Right forelimb (tissue), 1 donor: ENCODE measurements at regions not wholly inside any gene's neighbourhood (a gene's known extent, or its start where the extent isn't known, plus 50 kb on each side); places are given as distances from the start of the nearest gene placed in this dataset.
"Not testable (repeated sequence)": the region's sequence is repeated elsewhere in the genome, so short reads cannot be mapped to it uniquely, and the experiment has no call there.

ENCODE experiments used
- DNase-seq: peaks from one replicate; pipeline ENCODE4 v3.0.0-alpha.2; 2018

DNA sequence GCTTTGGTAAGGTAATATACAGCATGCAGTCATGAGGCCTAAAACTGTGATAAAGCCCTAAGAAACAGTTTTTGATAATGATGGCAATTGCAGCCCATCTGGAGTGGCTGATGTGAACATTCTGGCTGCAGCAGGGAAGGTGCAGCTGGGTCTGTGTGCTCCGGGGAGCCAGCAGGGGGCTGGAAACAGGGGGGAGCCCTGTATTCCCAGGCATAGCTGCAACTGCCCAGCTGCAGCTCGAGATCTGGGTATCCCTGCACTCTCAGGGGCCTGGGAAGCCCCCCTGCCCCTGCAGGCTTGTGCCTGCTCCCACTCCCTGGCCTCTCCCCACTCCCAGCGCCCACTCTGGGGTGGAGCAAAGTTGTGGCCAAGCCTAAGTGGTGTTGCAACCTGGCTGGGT, 95.6 kb downstream of the RRAGB start:
- DNase-seq: no peak

DNA sequence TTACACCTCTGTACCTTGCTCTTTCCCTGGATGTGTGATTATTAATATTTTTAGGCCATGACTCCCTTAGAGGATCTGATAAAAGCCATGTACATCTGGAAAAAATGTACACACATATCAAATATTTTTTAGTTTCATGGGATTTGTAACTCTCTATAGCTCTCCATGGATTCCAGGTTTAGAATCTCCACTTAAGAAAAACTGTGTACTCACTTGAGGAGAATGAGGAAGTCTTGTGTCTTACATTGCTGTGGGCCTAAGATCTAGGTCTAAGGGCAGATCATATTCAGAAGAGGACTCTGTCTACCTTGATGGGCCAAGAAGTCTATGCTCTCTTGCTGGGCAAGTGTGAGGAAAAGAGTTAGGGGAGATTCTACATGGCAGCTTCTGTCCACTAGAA, 98.0 kb downstream of the RRAGB start:
- no peak for DNase-seq

DNA sequence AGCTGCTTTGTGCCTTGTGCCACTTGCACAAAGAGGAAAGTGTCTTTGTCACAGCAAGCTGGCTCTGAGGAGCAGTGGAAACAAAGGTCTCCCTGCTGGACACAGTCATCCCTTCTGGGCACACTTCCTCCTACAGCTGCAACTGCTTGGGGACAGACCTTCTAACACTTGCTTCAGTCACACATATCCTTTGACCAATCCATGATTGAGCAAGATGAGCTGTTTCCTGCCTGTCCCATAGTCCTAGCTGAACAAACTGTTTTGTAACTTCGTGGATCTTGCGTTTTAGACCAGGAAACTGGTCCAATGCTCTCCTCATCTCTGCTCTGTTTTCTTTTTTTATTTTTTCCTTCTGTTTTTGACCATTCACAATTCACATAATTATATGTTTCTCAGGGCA, 98.5 kb downstream of the RRAGB start:
- DNase-seq: no peak

DNA sequence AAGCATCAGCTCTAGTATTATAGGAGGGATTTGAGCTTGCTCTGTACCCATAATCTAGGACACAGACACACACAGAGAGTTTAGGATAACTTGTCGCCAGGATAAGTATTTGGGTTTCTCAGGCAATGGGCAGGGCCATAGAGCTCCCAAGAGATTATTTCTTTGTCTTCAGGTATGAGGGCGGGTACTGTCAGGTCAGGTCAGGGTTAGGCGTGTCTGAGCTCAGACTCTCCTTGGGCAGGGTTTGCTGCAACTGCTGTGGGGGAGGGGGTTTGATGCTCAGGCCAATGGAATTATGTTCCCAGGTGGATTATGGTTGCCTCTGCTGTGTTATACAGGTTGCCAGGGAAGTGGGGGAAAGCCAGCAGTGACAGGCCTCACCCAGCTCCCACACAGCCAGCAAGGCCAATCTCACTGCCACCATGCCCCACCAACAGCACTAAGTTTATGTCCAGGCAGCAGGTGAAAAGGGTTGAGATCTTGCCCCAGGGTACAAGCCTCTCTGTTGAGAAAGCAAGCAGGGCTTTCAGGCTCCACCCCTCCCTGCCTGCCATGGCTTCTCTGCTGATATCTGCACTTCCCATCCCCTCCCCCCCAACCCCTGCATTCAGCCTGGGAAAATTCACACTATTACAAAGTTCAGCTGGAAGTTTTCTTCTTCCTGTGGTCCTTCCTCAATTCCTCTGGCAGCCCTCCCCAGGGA, 101.3 kb downstream of the RRAGB start:
- DNase-seq: no peak

DNA sequence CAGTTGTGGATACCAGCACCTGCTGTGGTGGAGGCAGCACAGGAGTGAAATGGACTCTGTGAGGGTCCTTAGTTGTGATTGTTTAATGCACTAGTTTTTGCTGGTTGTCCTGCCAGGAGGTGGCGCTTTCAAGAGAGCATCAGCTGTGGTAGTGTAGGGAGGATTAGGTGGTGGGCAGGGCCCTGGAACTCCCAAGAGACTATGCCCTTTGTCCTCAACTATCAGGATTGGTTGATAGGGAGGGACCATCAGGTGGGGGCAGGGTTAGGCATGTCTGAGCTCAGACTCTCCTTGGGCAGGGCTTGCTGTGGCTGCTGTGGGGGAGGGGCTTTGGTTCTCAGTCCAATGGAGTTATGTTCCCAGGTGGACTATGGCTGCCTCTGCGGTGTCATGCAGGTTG, 121.9 kb downstream of the RRAGB start:
- DNase-seq: no peak

DNA sequence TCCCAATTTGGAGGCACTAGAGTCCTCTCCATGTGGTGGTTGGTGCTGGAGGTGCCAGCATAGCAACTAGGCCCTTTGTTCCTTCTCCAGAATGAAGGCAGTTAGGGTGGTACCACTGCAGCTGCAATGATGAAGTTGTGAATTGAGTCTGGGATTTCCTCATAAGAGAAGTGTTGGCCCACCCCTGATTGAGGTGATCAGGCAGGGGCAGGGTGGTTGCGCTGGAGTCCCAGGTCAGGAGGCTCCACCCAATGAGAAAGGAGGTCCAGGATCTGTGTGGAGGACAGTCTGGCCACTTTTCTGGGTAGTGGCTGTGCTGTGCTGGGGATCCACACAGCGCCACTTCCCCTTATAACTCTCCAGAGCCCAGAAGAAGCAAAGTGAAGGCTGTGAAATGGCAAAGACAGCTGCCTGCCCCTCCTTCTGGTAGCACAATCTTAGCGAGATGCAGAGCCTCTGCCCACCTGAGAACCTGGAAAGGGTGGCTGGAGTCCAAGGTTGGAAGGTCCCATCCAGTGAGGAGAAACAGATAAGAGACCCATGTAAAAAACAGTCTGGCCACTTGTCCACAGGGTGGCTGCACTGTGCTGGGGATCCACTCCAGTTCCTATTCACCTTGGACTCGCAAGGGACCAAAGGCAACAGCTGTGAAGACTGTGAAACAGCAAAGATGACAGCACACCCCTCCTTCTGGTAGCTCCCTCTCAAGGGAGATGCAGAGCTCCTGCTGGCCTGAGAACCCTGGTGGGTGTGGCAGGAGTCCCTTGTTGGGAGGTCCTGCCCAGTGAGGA, 124.6 kb downstream of the RRAGB start:
- DNase-seq: no peak

DNA sequence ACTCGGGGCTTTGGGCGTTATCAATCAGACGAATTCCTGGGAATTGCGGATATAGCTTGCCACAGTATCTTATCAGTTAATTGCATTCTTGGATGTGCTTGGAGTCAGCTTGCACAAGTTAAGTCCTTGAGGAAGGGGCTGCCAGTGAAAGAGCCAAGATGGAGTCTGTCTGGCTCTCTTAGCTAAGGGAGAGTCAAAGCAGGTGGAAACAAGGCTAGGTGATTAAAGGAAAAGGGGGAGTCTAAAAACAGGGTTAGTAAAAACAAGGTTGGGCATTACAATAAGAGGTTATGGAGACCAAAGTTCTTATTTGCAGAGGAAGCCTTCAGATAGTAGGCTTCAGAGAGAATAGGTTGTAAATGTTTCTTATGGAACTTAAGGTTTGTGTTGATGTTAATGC, 149.2 kb downstream of the RRAGB start:
- not testable (repeated sequence) for DNase-seq

DNA sequence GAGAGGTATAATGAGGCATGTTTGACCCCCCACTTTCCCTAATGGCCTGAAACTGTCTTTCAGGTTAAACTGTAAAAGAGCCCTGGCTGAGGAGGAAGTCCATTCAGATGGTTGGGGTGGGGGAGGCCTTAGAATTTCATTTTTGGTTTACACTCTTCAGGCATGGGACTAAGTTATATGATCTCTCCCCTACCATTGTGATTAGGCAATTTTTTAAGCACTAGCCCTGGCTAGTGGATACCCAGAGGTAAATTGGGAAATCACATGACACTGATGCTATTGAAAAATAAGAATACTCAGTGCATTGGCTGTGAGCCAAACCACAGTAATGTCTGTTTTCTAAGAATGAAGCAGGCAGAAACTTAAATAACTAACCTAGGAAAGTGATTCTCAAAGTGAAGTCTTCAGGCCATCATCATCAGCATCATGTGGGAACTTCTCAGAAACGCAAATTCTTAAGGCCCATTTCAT, 149.7 kb downstream of the RRAGB start:
- no peak for DNase-seq

DNA sequence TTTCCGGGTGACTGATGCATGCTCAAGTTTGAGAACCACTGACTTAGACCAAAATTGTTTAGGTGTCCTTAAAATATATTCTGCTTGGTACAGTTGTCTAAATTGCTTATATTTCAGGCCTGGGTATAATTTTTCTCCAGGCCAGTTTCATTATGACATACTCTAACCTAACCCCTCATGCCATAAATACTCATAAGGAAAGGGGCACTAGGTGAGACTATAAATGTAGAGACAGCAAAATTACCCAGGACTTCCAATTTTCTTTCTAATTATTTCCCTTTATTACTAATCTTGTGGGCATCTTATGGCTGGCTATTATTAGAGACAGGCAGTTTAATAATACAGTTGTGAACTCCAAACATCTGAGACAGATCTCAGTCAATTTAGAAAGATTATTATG, 150.2 kb downstream of the RRAGB start:
- no peak for DNase-seq

DNA sequence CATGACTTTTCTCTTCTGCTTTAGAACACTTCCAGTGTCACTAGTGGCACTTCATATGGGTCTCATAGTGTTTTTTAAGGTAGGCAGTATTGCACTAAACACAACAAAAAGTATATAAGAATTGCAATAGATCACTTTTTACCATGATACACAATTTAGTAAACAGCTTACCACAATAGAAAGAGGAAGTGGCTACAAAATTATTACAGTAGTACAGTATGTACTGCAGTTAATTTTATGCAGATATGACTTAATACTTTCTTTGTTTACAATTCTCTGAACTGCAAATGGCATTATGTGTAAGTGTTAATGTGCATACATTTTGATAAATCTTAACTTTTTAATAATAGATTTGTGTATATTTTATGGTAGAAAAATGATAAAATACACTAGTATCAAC, 157.3 kb downstream of the RRAGB start:
- no peak for DNase-seq

DNA sequence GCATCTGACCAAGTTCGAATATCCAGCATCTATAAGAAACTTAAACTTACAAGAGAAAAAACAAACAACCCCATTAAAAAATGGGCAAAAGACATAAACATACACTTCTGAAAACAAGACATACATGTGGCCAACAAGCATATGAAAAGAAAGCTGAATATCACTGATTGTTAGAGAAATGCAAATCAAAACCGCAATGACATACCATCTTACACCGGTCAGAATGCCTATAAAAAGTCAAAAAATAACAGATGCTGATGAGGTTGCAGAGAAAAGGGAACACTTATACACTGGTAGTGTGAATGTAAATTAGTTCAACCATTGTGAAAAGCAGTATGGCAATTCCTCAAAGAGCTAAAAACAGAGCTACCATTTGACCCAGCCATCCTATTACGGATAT, 166.0 kb downstream of the RRAGB start:
- not testable (repeated sequence) for DNase-seq

DNA sequence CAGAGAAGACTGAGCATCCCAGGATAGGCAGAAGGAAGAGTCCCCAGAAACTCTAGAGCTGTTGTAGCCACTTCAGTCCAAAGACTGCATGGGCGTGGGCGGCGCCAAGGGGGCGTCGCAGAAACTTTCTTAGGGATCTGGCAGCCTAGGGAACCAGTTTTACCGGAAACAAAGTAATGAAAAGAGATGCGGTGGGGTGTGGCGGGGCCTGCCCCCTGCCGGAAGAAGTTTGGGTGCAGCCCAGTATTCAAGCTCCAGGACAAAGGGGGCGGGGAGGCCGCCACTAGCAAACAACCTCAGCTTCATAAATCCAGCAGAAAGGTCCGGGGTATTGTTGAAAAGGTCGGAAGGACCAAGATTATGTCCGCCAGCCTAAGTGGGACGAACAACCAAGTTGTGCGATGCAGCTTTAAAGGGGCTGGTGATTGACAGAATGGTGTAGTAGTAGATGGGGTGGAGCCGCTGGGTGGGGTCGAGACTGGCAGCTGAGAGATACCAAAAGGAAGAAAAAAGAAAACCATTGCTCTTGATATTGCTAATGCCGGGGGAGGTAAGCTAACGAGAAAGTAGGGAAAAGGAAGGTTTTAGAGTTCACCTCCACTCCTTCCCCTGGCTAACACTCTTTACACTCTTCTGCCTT, 190.5 kb downstream of the RRAGB start:
- peak; percentile 53 for DNase-seq

DNA sequence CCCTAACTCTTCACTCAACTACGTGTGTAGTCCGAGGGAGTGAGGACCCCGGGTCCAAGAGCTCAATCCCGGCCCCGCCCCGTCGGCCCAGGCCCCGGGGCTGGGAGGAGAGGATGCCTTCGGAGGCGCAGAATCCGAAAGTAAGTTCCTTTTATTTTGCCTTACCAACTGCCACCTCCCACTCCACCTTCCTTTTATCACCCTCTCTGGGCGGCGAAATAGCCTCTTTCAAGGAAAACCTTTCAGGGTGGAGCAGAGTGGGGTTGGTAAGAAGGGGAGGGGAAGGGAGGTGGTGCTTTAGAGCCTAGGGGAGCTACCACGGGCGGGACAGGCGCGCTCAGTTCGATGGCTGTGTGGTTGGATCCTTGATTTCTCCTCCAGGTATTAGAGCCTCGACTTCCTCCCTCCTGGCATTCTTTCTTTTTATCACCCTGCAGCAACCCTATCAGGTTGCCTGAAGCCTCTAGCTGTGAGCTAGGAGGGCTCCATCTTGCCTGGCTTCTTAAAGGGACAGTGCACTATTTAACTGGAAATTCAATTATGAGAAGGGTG, 191.2 kb downstream of the RRAGB start:
- peak; percentile 45 for DNase-seq

DNA sequence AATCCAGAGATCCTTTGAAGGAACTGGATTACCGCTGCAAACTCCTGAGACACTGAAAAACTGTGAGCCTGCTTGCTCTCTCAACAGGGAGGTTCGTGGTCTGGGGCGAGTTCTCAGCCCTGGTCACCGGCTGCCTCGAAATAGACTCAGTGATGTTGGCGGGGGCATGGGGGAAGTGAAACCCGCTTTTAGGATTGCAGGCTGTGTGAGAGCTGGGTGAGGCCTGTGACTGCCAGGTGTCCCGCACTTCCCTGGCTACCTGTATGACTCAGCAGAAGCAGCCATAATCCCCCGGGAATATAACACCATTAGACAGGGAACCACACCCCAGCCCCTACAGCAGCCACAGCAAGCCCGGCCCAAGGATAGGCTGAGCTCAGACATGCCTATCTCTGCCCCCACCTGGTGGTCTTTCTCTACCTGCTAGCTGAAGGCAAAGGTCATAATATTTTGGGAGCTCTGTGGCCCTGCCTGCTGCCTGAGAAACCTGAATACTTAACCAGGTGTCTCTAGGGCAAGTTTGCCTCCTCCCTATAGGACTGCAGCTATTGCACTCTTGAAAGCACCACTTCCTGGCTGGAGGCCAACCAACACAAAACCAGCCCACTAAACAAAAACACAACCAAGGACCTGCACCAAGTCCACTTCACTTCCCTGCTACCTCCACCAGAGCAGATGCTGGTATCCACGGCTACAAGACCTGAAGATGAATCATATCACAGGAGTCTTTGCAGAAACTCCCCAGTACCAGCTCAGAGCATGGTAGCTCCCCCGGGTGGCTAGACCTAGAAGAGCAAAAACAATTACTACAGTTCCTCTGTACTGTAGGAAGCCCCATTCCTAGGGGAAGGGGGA, 202.0 kb downstream of the RRAGB start:
- DNase-seq: no peak

DNA sequence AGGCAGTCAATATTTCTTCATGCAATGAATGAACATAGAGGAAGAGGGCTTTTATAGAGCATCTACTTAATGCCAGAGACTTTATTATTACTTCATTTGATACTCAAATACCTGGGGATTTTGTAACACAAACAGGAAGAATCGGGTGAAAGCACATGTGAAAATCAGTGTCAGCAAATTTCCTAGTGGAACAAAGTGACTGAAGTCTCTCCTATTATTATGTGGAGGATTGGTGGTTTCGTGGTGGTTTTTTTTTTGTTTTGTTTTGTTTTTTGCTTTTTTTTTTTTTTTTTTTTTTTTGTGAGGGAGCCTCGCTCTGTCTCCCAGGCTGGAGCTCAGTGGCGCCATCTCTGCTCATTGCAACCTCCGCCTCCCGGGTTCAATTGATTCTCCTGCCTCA, 207.0 kb downstream of the RRAGB start:
- DNase-seq: no peak

DNA sequence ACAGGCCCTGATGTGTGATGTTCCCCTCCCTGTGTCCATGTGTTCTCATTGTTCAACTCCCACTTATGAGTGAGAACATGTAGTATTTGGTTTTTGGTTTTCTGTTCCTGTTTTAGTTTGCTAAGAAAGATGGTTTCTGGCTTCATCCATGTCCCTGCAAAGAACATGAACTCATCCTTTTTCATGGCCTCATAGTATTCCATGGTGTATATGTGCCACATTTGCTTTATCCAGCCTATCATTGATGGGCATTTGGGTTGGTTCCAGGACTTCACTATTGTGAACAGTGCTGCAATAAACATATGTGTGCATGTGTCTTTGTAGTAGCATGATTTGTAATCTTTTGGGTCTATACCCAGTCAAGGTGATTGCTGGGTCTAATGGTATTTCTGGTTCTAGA, 211.0 kb downstream of the RRAGB start:
- not testable (repeated sequence) for DNase-seq
